OCI-LY7 (cell line): ENCODE measurements at regions not wholly inside any gene's neighbourhood (a gene's known extent, or its start where the extent isn't known, plus 50 kb on each side); places are given as distances from the start of the nearest gene placed in this dataset.
"Not testable (repeated sequence)": the region's sequence is repeated elsewhere in the genome, so short reads cannot be mapped to it uniquely, and the experiment has no call there.

Experiments
- BruUV-seq: library from RNA; stranded (reverse); fragments of 400-500 nt; replicated peaks from 2 replicates; lab custom pipeline; 2021; lab: Mats Ljungman, UMichigan
- CTCF ChIA-PET: fragments of 300-600 bp; sonication (Branson Sonifier 250); formaldehyde crosslinking; loops from one replicate; lab custom pipeline; 2022; ENCODE audit warnings: antibody characterized with exemption; ENCODE audit not compliant: unreplicated experiment; lab: Charles Lee
- POLR2A ChIA-PET: fragments of 300-600 bp; sonication (Branson Sonifier 250); formaldehyde crosslinking; loops from one replicate; lab custom pipeline; 2022; ENCODE audit warnings: antibody characterized with exemption; lab: Charles Lee
- DNase-seq: peaks from one replicate; pipeline ENCODE4 v3.0.0-alpha.2; 2015; ENCODE audit warnings: low spot score
- H2AFZ ChIP-seq: fragments of 200-600 bp; sonication (generic), shearing (Covaris generic); 2 replicates; pipeline ENCODE4 v1.6.1; 2014; ENCODE audit warnings: mild to moderate bottlenecking, antibody characterized with exemption, low read length, moderate library complexity
- H3K27ac ChIP-seq: fragments of 200-600 bp; sonication (generic); 2 replicates; pipeline ENCODE4 v1.5.1; 2014; ENCODE audit warnings: mixed run types, low read depth, mild to moderate bottlenecking, moderate library complexity, low read length, inconsistent platforms; ENCODE audit not compliant: poor library complexity, severe bottlenecking
- H3K36me3 ChIP-seq: fragments of 200-600 bp; sonication (generic); 2 replicates; pipeline ENCODE4 v1.6.1; 2014; ENCODE audit warnings: mild to moderate bottlenecking, antibody characterized with exemption, low read length, moderate library complexity, mixed read lengths; ENCODE audit not compliant: insufficient read depth
- H3K4me1 ChIP-seq: fragments of 200-600 bp; sonication (generic); 2 replicates; pipeline ENCODE4 v1.5.1; 2014; ENCODE audit warnings: mild to moderate bottlenecking, low read length; ENCODE audit not compliant: insufficient read depth, poor library complexity, severe bottlenecking
- H3K4me2 ChIP-seq: fragments of 200-600 bp; sonication (generic); 2 replicates; pipeline ENCODE4 v1.6.1; 2014; ENCODE audit warnings: mild to moderate bottlenecking, low read length
- H3K4me3 ChIP-seq: fragments of 200-600 bp; sonication (generic); 2 replicates; pipeline ENCODE4 v1.5.1; 2014; ENCODE audit warnings: mild to moderate bottlenecking, low read depth, low read length; ENCODE audit not compliant: poor library complexity, severe bottlenecking
- H3K79me2 ChIP-seq: fragments of 200-600 bp; sonication (generic); 2 replicates; pipeline ENCODE4 v1.6.1; 2016; ENCODE audit warnings: low read depth, mild to moderate bottlenecking, low read length, moderate library complexity, mixed read lengths; ENCODE audit not compliant: insufficient read depth
- H3K9me2 ChIP-seq: fragments of 200-600 bp; sonication (generic); 2 replicates; pipeline ENCODE4 v1.6.1; 2016; ENCODE audit warnings: mild to moderate bottlenecking, low read length, mixed read lengths; ENCODE audit not compliant: insufficient read depth
- H3K9me3 ChIP-seq: fragments of 200-600 bp; sonication (generic); 2 replicates; pipeline ENCODE4 v1.6.1; 2014; ENCODE audit warnings: mild to moderate bottlenecking, mixed run types, low read length, mixed read lengths
- H4K20me1 ChIP-seq: fragments of 200-600 bp; sonication (generic); 2 replicates; pipeline ENCODE4 v1.6.1; 2014; ENCODE audit warnings: mild to moderate bottlenecking, antibody characterized with exemption, low read length, moderate library complexity, mixed read lengths; ENCODE audit not compliant: insufficient read depth
- CTCF ChIP-seq: fragments of 200-600 bp; sonication (generic); conservative IDR thresholded peaks from 2 replicates; pipeline ENCODE4 v1.5.1; 2014; ENCODE audit warnings: mild to moderate bottlenecking, antibody characterized with exemption, low read length, moderate library complexity, mixed read lengths
- EZH2phosphoT487 ChIP-seq: fragments of 200-600 bp; sonication (generic); IDR thresholded peaks from 2 replicates; pipeline ENCODE4 v1.6.1; 2018; ENCODE audit warnings: low read depth, borderline replicate concordance, mild to moderate bottlenecking, mixed run types, antibody characterized with exemption, low read length, moderate library complexity, mixed read lengths
- intact Hi-C: fragments of 100-400 bp; cut with micrococcal nuclease; formaldehyde crosslinking; loops from one replicate; pipeline ENCODE4 v1.10.0; 2022; ENCODE audit not compliant: unreplicated experiment

GRCh38 chr2:15758848-15759247, 167.2 kb downstream of the DDX1 start:
- intact Hi-C loops = no loop called here
- BruUV-seq = no TSS peak
- POLR2A ChIA-PET = interaction anchor here (0.6 kb wide), 1 partner anchor 152 kb away, joined by 4 read pairs; no protein-coding TSS in a partner anchor

GRCh38 chr2:15759385-15759784, 167.7 kb downstream of the DDX1 start:
- intact Hi-C loops = no loop called here
- Histone ChIP-seq H3K27ac (no peak overlapping the region), H3K4me1 (no peaks in the 10 kb centered on the region), H3K79me2 (no peaks in the 10 kb centered on the region), H3K36me3 (no peaks in the 10 kb centered on the region), H3K9me2 (no peaks in the 10 kb centered on the region), H4K20me1 (no peaks in the 10 kb centered on the region), H3K4me3 (no peak overlapping the region), H3K4me2 (no peak overlapping the region), H2AFZ (no peak overlapping the region), H3K9me3 (no peaks in the 10 kb centered on the region)
- CTCF ChIA-PET = no interaction called here
- TF ChIP-seq CTCF (no peak), EZH2phosphoT487 (no peak)
- BruUV-seq = no TSS peak
- POLR2A ChIA-PET = no interaction called here
- no peak for DNase-seq

More at GRCh38 chr2:15758848-15759247, 167.2 kb downstream of the DDX1 start:
- H4K20me1 ChIP-seq = no peaks in the 10 kb centered on the region
- TF ChIP-seq EZH2phosphoT487 (no peak), CTCF (no peak)
- H3K9me3 ChIP-seq = no peaks in the 10 kb centered on the region
- H3K79me2 ChIP-seq = no peaks in the 10 kb centered on the region
- no peaks in the 10 kb centered on the region for H3K36me3 ChIP-seq
- H3K4me3 ChIP-seq = no peak overlapping the region
- no peaks in the 10 kb centered on the region for H3K4me1 ChIP-seq
- H3K27ac ChIP-seq = no peak overlapping the region
- CTCF ChIA-PET = no interaction called here
- H3K4me2 ChIP-seq = no peak overlapping the region
- no peak for DNase-seq
- no peaks in the 10 kb centered on the region for H3K9me2 ChIP-seq
- H2AFZ ChIP-seq = no peak overlapping the region

GRCh38 chr2:15759791-15760190, 168.1 kb downstream of the DDX1 start:
- BruUV-seq, DNase-seq, H3K4me2 ChIP-seq, H3K27ac ChIP-seq, POLR2A ChIA-PET, H3K9me2 ChIP-seq, H4K20me1 ChIP-seq, H3K79me2 ChIP-seq, H3K4me1 ChIP-seq, H2AFZ ChIP-seq, CTCF ChIA-PET, H3K36me3 ChIP-seq, H3K9me3 ChIP-seq, intact Hi-C loops, H3K4me3 ChIP-seq: not testable (repeated sequence)
